GDM1 (cell line): ENCODE measurements at regions not wholly inside any gene's neighbourhood (a gene's known extent, or its start where the extent isn't known, plus 50 kb on each side); places are given as distances from the start of the nearest gene placed in this dataset.

Source experiments
- DNase-seq: peaks from one replicate; lab custom pipeline; 2025; lab: John Stamatoyannopoulos, UW

DNA sequence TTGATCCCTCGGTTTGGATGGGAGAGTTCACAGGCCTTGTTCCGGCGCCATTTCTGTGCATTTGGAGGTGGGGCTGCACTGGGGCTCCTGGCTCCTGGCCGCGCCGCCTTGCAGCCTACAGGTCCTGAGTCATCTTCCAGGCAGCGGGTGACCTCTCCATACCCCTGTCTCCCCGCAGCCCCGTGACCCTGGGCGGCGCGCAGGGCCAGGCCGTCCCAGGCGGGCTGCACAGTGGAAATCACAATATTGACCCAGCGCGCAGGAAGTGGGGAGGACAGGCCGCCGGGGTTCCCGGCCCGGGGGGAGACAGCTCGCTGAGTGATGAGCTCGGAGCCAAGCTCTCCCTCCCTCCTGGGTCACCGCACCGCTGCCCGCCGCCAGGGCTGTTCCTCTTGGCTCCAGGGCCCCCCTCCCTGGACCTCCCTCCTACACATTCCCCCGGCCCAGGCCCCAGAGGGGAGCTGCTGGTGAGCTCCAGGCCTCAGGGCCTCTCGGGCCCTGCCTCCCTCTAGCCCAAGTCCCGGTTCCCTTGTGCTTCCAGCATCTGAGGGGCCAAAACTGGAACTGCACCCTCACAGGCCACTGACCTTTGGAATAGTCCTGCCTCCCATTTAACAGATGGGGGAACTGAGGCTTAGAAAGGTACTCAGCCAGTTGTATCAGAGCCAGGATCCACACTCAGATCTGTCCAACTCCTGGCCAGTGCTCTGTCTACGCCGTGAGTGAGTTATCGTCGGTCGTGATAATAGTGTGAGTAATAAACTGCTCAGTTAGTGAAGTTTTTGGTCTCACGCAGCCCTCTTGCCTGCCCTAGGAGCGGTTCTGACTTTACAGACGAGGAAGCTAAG, 142.9 kb upstream of the WNT4 start:
- no peak for DNase-seq

DNA sequence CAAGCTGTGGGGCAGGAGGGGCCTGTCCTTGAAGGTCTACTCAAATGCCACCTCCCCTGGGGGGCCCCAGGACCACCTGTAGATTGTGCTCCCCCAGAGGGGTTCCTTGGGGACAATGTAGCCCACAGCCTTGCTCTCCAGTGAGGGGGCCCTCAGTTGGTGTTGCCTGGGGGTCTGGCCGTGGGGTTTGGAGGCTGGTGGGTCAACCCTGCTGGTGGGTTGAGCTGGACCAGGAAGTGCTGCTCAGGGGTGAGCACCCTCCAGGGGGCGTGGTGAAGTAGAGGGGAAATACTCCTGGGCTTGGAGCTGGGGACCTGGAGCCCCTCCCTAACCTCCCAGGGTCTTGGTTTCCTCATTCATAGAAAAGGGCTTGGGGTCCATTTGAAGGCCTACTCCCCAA, 143.6 kb upstream of the WNT4 start:
- DNase-seq: no peak

DNA sequence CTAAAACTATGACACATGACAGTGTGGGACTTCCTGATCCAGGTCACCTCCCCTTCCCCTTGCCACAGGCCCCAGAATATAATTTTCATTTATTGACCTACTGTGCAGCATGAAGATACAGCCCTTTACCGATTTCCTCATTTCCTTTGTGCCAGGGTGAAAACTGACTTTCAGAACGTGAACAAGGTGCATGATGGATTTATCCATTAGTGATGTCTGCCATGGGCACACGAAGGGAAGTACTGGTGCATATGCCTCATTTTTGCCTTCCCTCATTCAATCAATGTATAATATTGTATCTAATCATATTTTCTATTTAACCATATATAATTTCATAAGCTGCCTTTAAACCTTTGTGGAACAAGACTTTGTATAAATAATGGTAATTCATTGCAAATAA, 144.4 kb upstream of the WNT4 start:
- DNase-seq: no peak

DNA sequence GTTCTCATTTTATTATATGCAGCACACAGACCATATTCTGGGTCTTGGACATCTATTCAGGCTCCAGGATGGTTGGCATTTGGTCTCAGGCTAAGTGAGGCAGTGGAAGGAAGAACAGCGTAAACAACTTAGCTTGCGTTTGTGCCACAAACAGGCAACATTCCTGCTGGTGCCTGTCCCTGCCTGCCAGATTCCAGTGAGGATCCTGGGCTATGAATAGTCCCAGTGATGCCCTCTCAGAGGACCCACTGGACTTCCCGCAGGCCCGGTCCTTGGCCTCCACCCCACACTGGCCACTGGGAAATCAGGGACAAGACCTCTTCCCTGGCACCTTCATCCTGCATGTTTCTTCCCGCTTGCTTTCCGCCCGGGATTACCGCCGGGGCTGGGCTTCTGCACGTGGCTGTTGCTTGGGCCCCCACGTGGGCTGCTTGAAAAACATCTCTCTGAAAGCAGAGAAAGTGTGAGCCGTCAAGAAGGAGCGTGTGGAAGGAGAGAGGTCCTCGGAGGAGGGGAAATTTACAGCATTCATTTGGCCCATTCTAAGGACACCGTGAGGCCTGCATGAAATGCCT, 145.1 kb upstream of the WNT4 start:
- no peak for DNase-seq

DNA sequence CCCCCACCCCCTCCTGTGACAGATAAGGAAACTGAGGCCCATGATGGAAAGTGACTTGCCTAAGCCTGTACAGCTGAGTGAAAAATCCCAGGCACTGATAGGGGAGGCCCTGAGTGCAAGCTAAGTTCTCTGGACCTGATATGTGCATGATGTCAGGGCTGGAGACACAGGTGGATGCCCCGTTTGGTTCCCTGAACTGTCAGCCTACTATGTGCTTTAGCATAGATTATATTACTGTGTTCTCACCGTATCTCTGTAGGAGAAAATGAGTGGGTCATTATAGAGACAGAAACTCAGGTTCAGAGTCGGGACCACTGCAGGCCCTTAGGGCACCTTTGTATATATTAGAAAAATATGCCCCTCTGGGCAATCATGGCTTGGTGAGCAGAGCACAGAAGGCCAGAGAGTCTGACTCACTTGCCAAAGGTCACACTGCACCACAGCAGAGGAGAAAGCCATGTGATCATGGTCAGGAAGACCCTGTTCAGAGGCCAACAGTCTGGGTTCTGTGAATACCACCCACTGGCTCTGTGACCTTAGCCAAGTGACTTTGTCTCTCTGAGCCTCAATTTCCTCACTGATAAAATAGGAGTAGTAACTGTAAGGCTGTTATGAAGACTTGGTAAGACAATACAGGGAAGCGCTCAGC, 145.8 kb upstream of the WNT4 start:
- DNase-seq: no peak

DNA sequence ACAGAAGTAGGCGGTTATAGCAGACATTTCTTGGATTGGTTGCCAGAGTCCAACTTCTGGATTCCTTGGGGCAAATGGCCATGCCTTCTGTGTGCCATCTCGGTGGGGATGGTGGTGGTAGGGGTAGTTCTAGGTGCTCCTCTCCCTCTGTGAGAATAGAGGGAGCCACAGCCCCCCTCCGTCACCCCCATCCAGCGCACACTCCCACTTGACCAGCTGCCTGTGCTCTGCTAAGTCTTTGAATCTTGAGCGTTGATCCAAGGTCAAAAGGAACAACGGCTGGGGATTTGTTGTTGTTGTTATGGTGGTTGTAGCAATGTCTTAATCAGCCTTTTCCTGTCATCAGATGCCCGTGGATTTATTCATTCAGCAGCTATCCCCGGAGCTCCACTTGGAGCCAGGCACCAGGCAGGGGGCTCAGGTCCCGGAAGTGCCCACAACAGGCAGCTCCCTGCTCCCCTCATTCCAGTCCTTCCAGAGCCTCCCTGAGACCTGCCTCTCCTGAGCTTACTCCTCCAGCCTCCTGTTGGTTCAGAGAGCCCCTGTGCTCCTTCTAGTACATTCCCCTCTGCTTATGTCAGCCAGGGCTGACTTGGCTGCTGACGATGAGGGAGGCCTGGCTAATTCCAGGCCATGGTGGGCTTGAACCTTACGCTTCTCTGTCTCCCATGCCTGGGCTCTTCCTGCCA, 146.6 kb upstream of the WNT4 start:
- no peak for DNase-seq

DNA sequence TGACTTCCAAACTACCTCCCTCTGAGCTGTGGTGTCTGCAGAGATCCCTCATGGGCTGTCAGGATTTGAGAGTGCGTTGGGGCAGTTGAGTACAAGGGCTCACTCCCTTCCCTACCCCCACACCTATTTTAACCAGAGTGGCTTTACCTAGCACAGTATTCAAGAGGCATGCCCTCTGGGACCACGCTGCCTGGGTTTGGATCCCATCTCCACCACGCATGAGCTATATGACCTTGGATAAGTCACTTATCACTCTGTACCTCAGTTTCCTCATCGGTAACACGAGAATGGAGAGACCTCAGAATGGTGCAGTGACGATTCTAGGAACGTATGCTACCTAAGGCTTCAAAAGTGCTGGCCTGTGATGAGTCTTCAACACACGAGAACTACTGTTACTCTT, 147.3 kb upstream of the WNT4 start:
- no peak for DNase-seq

DNA sequence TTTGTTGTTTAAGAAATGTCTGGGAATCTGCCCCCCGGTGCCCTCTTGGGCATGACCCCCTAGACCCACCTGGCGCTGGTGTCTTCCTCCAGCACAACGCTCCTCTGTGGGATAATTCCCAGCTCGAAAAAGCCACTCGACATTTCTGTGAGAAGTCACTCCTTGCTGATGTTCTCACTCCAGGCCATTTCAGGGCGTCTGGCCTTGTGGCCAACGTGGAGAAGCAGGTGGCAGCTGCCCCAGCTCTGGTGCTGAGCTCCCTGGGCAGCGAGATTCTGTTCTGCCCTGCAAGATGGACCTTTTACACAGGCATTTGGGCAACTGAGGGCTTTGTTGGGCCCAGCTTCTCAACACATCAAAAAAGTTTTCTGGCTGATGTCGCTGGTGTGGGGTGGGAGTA, 147.7 kb upstream of the WNT4 start:
- DNase-seq: no peak

DNA sequence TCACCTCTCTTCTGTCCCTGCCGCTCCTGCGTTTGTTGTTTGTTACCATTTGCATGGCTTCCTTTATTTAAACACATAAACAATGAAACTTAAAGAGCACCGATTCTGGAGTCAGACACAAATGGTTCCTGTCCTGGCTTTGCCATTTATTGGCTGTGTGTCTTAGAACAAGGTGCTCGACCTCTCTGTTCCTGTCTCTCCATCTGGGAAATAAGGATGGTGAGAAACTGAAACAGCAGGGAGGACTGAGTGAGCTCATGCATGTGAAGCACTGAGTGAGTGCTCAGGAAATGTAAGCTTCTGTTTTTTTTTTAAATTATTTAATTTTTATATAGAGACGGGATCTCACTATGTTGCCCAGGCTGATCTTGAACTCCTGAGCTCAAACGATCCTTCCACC, 148.2 kb upstream of the WNT4 start:
- no peak for DNase-seq

DNA sequence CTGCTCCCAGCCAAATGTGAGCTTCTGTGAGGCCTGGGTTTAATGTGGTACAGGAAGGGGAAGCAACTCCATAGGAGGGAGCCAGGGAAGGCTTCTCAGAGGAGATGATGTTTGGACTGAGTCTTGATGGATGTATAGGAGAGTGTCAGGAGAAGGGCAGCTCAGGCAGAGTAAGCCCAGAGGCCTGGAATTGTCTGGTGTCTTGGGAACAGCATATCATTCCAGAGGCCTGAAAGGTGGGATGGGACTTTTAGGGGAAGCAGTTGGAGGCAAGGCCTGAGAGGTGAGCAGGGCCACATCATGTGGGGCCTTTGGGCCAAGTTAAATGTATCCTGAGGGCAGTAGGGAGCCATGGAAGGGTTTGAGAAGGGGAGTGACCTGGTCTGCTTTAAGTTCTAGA, 148.6 kb upstream of the WNT4 start:
- DNase-seq: no peak

DNA sequence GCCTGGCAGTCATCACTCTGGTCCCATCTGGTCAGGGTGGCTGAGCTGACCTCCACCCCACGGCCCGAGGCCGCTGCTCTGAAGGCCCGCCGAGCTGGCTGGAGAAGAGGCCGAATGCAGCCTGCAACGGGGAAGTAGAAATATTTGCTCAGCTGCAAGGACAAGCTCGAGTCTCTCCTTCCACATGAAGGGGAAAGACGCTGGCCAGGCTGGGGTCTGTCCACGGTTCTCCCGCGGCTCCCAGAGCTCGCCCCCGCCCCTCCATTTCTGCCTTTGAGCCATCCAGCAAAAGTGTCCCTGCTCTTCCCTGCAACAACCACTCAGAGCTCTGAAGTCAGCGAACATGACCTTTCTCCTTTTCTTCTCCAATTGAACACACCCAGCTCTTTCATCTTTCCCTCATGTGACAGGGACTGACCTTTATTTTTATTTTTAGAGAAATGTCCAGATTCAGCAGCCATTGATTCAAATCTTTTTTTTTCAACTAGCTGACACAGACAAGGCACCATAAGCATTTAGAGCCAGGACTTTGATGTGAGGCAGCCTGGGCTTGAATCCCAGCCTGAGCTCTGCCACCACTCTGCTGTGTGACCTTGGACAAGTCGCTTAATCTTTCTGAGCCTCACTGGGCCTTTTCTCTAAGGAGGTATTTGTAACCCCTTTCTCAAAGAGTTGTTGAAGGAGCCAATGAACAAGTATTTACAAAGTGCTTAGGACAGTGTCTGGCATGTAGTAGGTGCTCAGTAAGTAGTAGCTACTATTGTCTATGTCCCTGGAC, 149.3 kb upstream of the WNT4 start:
- DNase-seq: no peak

DNA sequence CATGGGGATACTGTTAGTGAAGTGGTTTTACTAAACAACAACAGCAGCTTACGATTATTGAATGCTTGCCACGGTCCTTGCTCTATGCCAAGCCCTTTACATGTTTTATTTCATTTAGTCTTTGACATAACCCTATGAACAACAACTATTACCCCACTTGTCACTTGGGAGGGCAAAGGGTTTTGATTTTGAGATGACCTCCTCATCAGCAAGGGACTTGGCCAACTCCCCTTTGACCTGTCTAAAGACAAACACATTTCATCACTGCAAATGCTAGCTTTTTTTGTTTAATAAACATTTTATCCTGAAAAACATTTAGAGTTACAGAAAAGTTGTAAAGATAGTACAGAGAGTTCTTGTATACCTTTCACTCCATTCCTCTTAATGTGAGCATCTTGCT, 152.5 kb upstream of the WNT4 start:
- DNase-seq: no peak

DNA sequence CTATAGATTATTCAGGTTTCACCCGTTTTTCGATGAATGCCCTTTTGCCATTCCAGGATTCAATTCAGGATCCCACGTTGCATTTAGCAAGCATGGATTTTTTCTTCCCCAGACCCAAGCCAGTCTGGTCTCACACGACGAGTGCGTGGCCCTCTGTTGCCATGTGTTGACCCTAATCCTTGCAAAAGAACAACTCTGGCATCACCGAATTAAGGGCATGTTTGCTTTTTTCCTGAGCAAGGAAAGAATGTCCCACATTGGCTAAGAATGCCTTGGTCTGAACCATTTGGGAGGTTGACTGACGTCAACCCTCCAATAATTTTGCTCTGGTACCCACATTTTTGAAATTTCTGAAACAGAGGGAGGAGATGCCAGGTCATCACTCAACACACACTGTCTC, 153.0 kb upstream of the WNT4 start:
- no peak for DNase-seq

DNA sequence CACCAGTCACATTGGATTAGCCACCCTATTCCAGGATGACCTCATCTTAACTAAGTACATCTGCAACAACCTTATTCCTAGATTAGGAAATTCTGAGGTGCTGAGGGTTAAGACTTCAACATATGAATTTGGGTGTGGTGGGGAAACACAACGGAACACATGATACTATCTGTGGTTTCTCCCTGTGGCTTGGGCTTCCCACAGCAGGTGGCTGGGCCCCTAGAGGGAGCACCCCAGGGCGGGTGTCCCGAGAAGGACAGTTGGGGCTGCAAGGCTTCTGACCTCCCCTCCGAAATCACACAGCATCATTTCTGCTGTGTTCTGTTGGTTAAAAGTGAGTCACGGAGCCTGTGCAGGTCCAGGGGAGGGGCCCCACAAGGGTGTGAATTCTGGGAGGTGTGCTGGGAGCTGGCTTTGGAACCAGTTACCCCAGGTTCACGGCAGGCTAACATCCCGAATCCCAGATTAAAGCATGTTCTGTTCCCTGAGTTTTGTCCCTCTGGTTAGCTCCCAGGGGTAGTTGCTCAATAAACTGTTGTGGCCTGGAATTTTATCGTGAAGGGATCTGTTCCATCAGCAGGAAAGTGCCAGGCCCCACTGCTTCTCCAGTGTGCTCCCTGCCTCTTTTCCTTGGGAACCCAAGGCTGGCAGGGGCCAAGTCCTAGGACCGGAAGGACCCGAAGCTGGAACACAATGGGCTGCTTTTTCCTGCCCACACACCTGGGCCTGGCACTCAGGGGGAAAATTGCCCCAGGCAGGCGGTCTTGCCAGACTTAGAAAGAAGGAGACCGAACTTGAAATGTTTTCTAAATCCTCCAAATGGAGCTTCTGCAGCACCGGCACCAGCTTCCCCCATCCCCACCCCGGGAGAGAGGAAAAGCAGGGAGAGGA, 154.0 kb upstream of the WNT4 start:
- DNase-seq: no peak

DNA sequence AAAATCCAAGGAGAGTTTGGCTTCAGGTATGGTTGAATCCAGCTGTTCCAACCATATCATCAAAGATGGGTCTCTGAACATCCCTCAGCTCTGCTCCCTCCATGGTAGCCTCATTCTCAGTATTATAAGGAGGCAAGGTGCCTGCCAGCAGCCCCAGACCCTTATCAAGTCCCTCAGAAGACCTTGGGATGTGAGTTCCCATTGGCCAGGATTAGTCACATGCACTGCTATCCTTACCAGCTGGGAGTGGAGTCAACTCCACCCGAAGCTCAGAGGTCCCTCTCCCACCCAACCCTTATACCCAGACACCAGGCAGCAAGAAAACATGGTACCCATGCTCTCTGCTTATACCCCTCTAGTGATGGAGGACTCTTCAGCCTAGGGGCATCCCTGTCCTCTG, 153.7 kb upstream of the ZBTB40 start:
- no peak for DNase-seq

DNA sequence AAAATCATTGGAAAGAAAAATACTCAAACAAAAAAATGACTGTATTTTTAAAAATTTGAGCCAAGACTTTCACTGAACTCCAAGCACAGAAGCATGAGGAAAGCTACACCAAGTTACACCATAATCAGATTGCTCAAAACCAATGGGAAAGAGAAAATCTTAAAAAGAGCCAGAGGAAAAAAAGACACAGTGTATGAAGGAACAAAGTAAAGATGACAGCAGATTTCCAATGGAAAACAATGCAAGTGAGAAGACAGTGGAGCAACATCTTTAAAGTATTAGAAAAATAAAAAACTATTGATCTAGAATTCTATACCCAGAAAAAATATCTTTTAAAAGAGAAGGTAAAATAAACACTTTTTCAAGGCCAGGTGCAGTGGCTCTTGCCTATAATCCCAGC, 147.8 kb upstream of the ZBTB40 start:
- DNase-seq: no peak

DNA sequence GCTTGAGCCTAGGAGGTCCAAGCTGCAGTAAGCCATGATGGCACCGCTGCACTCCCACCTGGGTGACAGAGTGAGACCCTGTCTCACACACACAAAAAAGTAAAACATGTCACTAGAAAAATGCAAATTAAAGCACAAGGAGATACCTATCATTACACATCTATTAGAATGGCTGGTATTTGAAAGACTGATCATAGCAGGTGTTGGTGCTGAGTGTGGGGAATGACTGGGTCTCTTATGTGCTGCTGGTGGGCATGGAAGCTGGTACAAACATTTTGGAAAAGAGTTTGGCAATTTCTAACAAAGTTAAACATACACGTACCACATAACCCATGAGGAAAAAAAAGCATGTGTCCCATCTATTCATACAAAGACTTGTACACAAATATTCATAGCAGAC, 142.1 kb upstream of the ZBTB40 start:
- DNase-seq: no peak

DNA sequence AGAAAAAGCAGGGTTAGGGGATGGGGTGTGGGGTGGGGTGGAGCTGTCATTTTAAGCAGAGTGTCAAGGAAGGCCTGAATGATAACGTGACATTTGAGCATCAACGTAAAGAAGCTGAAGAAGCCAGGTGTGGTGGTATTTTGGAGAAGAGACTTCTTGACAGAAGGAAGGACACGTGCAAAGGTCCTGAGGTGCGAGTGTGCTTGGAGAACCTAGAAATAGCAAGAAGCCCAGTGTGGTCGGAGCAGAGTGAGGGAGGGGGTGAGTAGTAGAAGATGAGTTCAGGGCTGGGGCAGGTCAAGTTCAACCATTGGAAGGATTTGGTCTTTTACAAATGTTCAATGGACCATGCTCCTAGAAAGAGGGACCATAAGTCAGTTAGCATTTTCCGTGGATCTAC, 140.2 kb upstream of the ZBTB40 start:
- no peak for DNase-seq

DNA sequence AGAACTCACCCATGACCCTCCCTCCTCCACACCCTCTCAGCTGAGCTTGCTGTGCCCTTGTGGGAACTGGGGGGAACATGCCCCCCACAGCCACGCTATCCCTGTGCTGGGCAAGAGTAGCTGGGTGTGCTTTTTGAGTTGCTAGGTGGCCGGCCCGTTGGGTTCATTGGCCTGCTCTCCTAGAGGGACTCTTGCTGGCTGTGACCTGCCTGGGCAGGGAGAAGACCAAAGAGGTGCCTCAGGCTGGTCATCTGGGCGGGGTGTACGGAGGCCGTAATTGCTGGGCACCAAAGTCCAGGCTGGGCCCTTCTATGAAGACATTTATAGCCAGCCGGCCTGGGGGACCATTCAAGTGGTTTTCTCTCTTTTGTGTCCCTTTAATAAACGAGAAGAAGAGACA, 138.3 kb upstream of the ZBTB40 start:
- DNase-seq: no peak

DNA sequence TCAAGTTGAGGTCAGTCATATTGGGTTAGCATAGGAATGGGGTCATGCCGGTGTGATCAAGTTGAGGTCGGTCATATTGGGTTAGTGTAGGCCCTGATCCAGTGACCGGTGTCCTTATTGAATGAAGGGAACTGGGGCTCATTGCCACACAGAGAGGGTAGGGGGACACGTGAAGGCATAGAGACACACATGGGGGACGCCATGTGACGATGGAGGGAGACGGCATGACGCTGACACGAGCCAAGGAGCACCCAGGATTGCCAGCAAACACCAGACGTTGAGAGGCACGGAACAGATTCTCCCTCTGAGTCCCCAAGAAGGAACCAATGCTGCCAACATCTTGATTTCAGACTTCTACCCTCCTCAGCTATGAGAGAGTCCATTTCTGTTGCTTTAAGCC, 136.9 kb upstream of the ZBTB40 start:
- DNase-seq: no peak
